ENCODE measurements at regions not wholly inside any gene's neighbourhood (a gene's known extent, or its start where the extent isn't known, plus 50 kb on each side); places are given as distances from the start of the nearest gene placed in this dataset.

DNA sequence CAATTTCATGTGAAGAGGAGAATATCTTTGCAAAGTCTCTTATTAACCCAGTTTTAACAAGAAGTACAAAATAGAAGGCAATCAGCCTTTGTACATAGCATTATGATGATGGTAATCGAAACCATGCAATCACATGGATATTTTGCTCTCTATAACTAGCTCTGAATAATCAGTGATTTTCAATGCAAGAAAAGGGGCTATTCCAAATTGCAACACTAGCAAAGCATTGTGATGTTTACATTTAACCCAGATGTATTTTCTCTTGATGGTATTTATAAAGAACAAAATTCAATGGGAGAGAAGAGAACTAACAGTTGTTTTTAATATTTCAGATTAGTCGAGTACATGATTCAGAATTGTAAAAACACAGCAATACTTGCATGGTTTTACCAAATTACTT is 437.5 kb upstream of the DMAC1 start:
- no peak overlapping the region for H3K9ac ChIP-seq (ENCODE audit: low read depth in 1 of 2, low read length in 2 of 2)
- no peaks in the 10 kb centered on the region for H3K4me1 ChIP-seq (ENCODE audit: control insufficient read depth in 4 of 4, insufficient read depth in 4 of 4, low read length in 3 of 4)
- no peaks in the 10 kb centered on the region for H3K36me3 ChIP-seq (ENCODE audit: control insufficient read depth in 4 of 4, insufficient read depth in 3 of 4, low read depth in 1 of 4, low read length in 3 of 4)
- H3K4me3 ChIP-seq (ENCODE audit: low read depth in 1 of 3, low read length in 3 of 3) = no peak overlapping the region
- TF ChIP-seq SP1 (IDR thresholded peaks at IDR 0.05) = no peak
- no peak for TF ChIP-seq GABPA (IDR thresholded peaks at IDR 0.05 in 1 of 2, conservative IDR thresholded peaks at IDR 0.05 in 1 of 2)
- TF ChIP-seq, protein P1, sequence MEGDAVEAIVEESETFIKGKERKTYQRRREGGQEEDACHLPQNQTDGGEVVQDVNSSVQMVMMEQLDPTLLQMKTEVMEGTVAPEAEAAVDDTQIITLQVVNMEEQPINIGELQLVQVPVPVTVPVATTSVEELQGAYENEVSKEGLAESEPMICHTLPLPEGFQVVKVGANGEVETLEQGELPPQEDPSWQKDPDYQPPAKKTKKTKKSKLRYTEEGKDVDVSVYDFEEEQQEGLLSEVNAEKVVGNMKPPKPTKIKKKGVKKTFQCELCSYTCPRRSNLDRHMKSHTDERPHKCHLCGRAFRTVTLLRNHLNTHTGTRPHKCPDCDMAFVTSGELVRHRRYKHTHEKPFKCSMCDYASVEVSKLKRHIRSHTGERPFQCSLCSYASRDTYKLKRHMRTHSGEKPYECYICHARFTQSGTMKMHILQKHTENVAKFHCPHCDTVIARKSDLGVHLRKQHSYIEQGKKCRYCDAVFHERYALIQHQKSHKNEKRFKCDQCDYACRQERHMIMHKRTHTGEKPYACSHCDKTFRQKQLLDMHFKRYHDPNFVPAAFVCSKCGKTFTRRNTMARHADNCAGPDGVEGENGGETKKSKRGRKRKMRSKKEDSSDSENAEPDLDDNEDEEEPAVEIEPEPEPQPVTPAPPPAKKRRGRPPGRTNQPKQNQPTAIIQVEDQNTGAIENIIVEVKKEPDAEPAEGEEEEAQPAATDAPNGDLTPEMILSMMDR (IDR thresholded peaks at IDR 0.05; ENCODE audit: low read depth, low read length, missing input control) = no peak
- TF ChIP-seq, protein P2, sequence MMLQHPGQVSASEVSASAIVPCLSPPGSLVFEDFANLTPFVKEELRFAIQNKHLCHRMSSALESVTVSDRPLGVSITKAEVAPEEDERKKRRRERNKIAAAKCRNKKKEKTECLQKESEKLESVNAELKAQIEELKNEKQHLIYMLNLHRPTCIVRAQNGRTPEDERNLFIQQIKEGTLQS (IDR thresholded peaks at IDR 0.05) = no peak
- no peak for TF ChIP-seq FOXA2 (IDR thresholded peaks at IDR 0.05)
- no peak for TF ChIP-seq RAD21 (IDR thresholded peaks at IDR 0.05)
- H3K27ac ChIP-seq (ENCODE audit: low read depth in 1 of 2, low read length in 2 of 2) = no peak overlapping the region
- WGBS = 89% methylated on average over 2 of the region's 2 CpGs
- peaks cover 0 to 2% (median 0%) of the 10 kb centered on the region in 4 donors for H3K27me3 ChIP-seq (ENCODE audit: control insufficient read depth in 4 of 4, insufficient read depth in 4 of 4, low read length in 3 of 4)
- no peaks in the 10 kb centered on the region for H3K9me3 ChIP-seq (ENCODE audit: control insufficient read depth in 4 of 4, low read length in 3 of 4)
- DNase-seq (ENCODE audit: low spot score) = no peak

DNA sequence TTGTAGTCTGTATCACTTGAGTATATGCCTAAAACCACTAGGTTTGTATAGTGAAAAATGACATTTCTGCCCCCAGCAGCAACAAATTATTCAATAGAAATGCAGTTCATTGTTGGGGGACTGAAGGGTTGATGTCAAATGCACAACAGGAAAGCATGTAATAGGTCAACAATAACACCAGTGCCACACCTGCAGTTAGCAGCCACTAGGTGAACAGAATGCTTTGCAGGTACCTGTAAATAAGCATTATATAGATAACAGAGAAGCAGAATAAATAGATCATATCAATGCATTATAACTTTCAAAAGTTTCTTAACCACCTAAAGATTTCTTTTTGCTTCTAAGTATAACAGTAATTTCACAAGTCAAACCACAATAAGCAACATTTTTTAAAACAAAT is 435.9 kb upstream of the DMAC1 start:
- Histone ChIP-seq H3K9ac (ENCODE audit: low read depth in 1 of 2, low read length in 2 of 2) (no peak overlapping the region), H3K4me1 (ENCODE audit: control insufficient read depth in 4 of 4, insufficient read depth in 4 of 4, low read length in 3 of 4) (no peaks in the 10 kb centered on the region), H3K4me3 (ENCODE audit: low read depth in 1 of 3, low read length in 3 of 3) (no peak overlapping the region), H3K27ac (ENCODE audit: low read depth in 1 of 2, low read length in 2 of 2) (no peak overlapping the region), H3K9me3 (ENCODE audit: control insufficient read depth in 4 of 4, low read length in 3 of 4) (no peaks in the 10 kb centered on the region), H3K36me3 (ENCODE audit: control insufficient read depth in 4 of 4, insufficient read depth in 3 of 4, low read depth in 1 of 4, low read length in 3 of 4) (no peaks in the 10 kb centered on the region), H3K27me3 (ENCODE audit: control insufficient read depth in 4 of 4, insufficient read depth in 4 of 4, low read length in 3 of 4) (no peaks in the 10 kb centered on the region)
- no peak for TF ChIP-seq HNF4A (conservative IDR thresholded peaks at IDR 0.05)
- no peak for TF ChIP-seq FOXA1 (IDR thresholded peaks at IDR 0.05)
- no peak for TF ChIP-seq NR2F2 (IDR thresholded peaks at IDR 0.05)
- TF ChIP-seq, protein P3, sequence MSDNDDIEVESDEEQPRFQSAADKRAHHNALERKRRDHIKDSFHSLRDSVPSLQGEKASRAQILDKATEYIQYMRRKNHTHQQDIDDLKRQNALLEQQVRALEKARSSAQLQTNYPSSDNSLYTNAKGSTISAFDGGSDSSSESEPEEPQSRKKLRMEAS (IDR thresholded peaks at IDR 0.05) = no peak
- TF ChIP-seq, protein P4, sequence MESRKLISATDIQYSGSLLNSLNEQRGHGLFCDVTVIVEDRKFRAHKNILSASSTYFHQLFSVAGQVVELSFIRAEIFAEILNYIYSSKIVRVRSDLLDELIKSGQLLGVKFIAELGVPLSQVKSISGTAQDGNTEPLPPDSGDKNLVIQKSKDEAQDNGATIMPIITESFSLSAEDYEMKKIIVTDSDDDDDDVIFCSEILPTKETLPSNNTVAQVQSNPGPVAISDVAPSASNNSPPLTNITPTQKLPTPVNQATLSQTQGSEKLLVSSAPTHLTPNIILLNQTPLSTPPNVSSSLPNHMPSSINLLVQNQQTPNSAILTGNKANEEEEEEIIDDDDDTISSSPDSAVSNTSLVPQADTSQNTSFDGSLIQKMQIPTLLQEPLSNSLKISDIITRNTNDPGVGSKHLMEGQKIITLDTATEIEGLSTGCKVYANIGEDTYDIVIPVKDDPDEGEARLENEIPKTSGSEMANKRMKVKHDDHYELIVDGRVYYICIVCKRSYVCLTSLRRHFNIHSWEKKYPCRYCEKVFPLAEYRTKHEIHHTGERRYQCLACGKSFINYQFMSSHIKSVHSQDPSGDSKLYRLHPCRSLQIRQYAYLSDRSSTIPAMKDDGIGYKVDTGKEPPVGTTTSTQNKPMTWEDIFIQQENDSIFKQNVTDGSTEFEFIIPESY (IDR thresholded peaks at IDR 0.05) = no peak
- TF ChIP-seq RAD21 (IDR thresholded peaks at IDR 0.05) = no peak
- TF ChIP-seq, protein P1 (IDR thresholded peaks at IDR 0.05; ENCODE audit: low read depth, low read length, missing input control) = no peak
- no peak for TF ChIP-seq EGR1 (IDR thresholded peaks at IDR 0.05; ENCODE audit: low read depth in 2 of 2)
- TF ChIP-seq, protein P5, sequence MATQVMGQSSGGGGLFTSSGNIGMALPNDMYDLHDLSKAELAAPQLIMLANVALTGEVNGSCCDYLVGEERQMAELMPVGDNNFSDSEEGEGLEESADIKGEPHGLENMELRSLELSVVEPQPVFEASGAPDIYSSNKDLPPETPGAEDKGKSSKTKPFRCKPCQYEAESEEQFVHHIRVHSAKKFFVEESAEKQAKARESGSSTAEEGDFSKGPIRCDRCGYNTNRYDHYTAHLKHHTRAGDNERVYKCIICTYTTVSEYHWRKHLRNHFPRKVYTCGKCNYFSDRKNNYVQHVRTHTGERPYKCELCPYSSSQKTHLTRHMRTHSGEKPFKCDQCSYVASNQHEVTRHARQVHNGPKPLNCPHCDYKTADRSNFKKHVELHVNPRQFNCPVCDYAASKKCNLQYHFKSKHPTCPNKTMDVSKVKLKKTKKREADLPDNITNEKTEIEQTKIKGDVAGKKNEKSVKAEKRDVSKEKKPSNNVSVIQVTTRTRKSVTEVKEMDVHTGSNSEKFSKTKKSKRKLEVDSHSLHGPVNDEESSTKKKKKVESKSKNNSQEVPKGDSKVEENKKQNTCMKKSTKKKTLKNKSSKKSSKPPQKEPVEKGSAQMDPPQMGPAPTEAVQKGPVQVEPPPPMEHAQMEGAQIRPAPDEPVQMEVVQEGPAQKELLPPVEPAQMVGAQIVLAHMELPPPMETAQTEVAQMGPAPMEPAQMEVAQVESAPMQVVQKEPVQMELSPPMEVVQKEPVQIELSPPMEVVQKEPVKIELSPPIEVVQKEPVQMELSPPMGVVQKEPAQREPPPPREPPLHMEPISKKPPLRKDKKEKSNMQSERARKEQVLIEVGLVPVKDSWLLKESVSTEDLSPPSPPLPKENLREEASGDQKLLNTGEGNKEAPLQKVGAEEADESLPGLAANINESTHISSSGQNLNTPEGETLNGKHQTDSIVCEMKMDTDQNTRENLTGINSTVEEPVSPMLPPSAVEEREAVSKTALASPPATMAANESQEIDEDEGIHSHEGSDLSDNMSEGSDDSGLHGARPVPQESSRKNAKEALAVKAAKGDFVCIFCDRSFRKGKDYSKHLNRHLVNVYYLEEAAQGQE (IDR thresholded peaks at IDR 0.05) = no peak
- no peak for TF ChIP-seq HNF4G (IDR thresholded peaks at IDR 0.05)
- TF ChIP-seq YY1 (IDR thresholded peaks at IDR 0.05) = no peak
- TF ChIP-seq RXRA (IDR thresholded peaks at IDR 0.05) = no peak
- TF ChIP-seq TAF1 (conservative IDR thresholded peaks at IDR 0.05) = no peak
- no peak for TF ChIP-seq FOXA2 (IDR thresholded peaks at IDR 0.05)
- no peak for TF ChIP-seq JUND (IDR thresholded peaks at IDR 0.05)
- no peak for TF ChIP-seq GABPA (IDR thresholded peaks at IDR 0.05 in 1 of 2, conservative IDR thresholded peaks at IDR 0.05 in 1 of 2)
- DNase-seq (ENCODE audit: low spot score) = no peak
